ENCODE measurements at regions not wholly inside any gene's neighbourhood (a gene's known extent, or its start where the extent isn't known, plus 50 kb on each side); places are given as distances from the start of the nearest gene placed in this dataset.

DNA sequence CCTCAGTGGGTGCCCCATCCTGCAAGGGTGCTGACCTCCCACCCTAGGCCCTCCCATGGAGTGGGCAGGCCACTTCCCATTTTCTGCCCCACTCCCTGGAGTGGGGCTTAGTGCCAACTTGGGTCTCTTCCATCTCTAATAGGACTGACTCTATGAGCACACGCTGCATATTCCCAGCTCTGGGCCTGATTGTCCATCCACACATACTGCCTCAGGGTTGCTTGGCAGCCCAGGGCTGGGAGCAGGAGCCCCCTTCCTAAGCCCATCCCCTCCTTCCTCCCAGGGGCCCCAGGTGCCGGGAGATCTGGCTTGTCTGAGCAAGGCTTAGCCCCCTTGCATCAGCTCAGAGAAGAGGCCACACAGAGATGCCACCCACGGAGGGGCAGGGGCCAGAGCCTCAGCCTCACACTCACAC lies 55.1 kb downstream of the PJA1 start:
- in situ Hi-C loops (cut with HindIII; ENCODE audit: low sequenced_read_pairs), result no loop called here
- TF ChIP-seq CTCF (IDR thresholded peaks at IDR 0.05; ENCODE audit: low read depth, low read length), result no peak
- H3K4me3 ChIP-seq (ENCODE audit: low read depth, low read length), result no peak overlapping the region
- DNase-seq (ENCODE audit: low read depth, low spot score), result no peak

DNA sequence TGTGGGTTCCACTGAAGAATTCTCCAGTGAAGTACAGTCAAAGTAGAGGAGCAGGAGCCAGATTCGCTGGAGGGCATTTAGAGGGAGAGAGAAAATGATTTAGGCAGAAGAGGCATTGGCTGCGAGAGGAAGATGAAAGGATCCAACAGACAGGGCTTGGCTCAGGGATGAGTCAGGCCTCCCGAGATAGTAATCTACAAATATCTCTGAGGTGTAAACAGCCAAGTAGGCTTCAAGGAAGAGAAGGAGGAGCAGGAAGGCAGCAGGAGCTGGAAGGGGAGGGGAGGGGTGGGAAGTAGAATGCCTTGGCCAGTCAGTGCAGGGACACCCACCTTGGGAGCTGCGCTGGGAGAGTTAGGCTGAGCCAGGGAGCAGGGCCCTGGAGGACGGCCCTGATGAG lies 55.5 kb downstream of the PJA1 start:
- DNase-seq (ENCODE audit: low read depth, low spot score), result peak; percentile 29
- no peak for TF ChIP-seq CTCF (IDR thresholded peaks at IDR 0.05; ENCODE audit: low read depth, low read length)
- no peak overlapping the region for H3K4me3 ChIP-seq (ENCODE audit: low read depth, low read length)
- in situ Hi-C loops (cut with HindIII; ENCODE audit: low sequenced_read_pairs), result no loop called here

- H3K4me3 ChIP-seq (ENCODE audit: low read depth, low read length), result no peak overlapping the region
- no peak for DNase-seq (ENCODE audit: low read depth, low spot score)
- no peak for TF ChIP-seq CTCF (IDR thresholded peaks at IDR 0.05; ENCODE audit: low read depth, low read length)
- in situ Hi-C loops (cut with HindIII; ENCODE audit: low sequenced_read_pairs), result no loop called here
Observed at GRCh38 chrX:69109036-69109663, 56.1 kb downstream of the PJA1 start.

- TF ChIP-seq CTCF (IDR thresholded peaks at IDR 0.05; ENCODE audit: low read depth, low read length), result no peak
- in situ Hi-C loops (cut with HindIII; ENCODE audit: low sequenced_read_pairs), result no loop called here
- DNase-seq (ENCODE audit: low read depth, low spot score), result no peak
- no peak overlapping the region for H3K4me3 ChIP-seq (ENCODE audit: low read depth, low read length)
Observed at GRCh38 chrX:69107747-69108401, 57.4 kb downstream of the PJA1 start.

- TF ChIP-seq CTCF (IDR thresholded peaks at IDR 0.05; ENCODE audit: low read depth, low read length), result no peak
- DNase-seq (ENCODE audit: low read depth, low spot score), result no peak
- H3K4me3 ChIP-seq (ENCODE audit: low read depth, low read length), result no peak overlapping the region
- in situ Hi-C loops (cut with HindIII; ENCODE audit: low sequenced_read_pairs), result no loop called here
Observed at GRCh38 chrX:69107231-69107739, 58.0 kb downstream of the PJA1 start.

DNA sequence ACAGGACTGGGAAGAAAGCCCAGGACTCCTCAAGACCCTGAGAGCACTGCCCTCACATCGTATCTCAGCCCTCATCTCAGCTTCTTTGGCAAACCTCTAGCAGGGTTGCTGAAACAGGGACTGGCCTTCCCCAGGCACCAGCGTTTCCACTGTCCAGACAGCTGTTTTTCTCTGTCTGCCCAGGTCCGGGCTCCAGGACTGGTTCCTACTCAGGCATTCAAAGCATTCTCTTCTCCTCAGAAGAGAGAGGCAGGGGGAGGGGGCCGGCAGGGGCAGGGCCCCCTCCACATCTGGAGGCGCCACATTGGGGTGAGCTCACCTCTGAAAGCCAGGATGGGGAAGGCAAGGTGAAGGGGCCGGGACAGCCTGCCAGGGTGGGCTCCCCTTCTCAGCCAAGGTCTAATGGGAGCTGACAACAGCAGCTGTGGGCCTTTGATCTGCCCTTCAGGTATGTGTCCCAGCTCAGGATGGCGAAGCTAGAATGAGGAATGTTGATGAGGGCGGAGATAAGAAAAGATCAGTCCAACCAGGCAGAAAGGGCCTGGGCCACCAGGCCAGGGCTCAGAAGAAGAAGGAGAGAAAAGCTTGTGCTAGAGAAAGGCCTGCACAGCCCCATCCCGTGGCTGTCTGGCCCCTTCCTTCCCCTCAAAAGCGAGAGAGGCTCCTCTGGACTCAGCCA lies 60.4 kb downstream of the PJA1 start:
- no peak overlapping the region for H3K4me3 ChIP-seq (ENCODE audit: low read depth, low read length)
- DNase-seq (ENCODE audit: low read depth, low spot score), result no peak
- in situ Hi-C loops (cut with HindIII; ENCODE audit: low sequenced_read_pairs), result no loop called here
- TF ChIP-seq CTCF (IDR thresholded peaks at IDR 0.05; ENCODE audit: low read depth, low read length), result no peak

Data from astrocyte of the spinal cord (primary cell).